ELF-1 (cell line): ENCODE measurements at regions not wholly inside any gene's neighbourhood (a gene's known extent, or its start where the extent isn't known, plus 50 kb on each side); places are given as distances from the start of the nearest gene placed in this dataset.
"Not testable (repeated sequence)": the region's sequence is repeated elsewhere in the genome, so short reads cannot be mapped to it uniquely, and the experiment has no call there.

Source experiments
- DNase-seq: peaks from one replicate; pipeline ENCODE4 v3.0.0-alpha.2; 2016; ENCODE audit warnings: low read depth, low spot score

GRCh38 chr3:110928016-110928662, 143.5 kb upstream of the NECTIN3 start:
- DNase-seq = no peak

- DNase-seq = no peak
Measured at GRCh38 chr3:110929816-110930215, 141.8 kb upstream of the NECTIN3 start.

GRCh38 chr3:110932567-110932966, 139.0 kb upstream of the NECTIN3 start:
- DNase-seq = no peak

- no peak for DNase-seq
Measured at GRCh38 chr3:110933821-110934426, 137.7 kb upstream of the NECTIN3 start.

GRCh38 chr3:110938629-110939028, 133.0 kb upstream of the NECTIN3 start:
- DNase-seq = no peak

GRCh38 chr3:110940055-110940454, 131.6 kb upstream of the NECTIN3 start:
- peak; percentile 1 for DNase-seq

GRCh38 chr3:110944782-110945181, 126.8 kb upstream of the NECTIN3 start:
- no peak for DNase-seq

GRCh38 chr3:110946810-110947209, 124.8 kb upstream of the NECTIN3 start:
- no peak for DNase-seq

- DNase-seq = not testable (repeated sequence)
Measured at GRCh38 chr3:110949194-110949593, 122.4 kb upstream of the NECTIN3 start.

GRCh38 chr3:110955301-110955880, 116.2 kb upstream of the NECTIN3 start:
- DNase-seq = no peak

GRCh38 chr3:110956081-110956480, 115.5 kb upstream of the NECTIN3 start:
- no peak for DNase-seq

GRCh38 chr3:110957247-110958025, 114.2 kb upstream of the NECTIN3 start:
- DNase-seq = no peak

GRCh38 chr3:110958313-110959147, 113.1 kb upstream of the NECTIN3 start:
- DNase-seq = no peak

GRCh38 chr3:110965976-110966375, 105.6 kb upstream of the NECTIN3 start:
- DNase-seq = no peak

GRCh38 chr3:110966966-110967663, 104.5 kb upstream of the NECTIN3 start:
- no peak for DNase-seq

GRCh38 chr3:110968076-110968475, 103.5 kb upstream of the NECTIN3 start:
- no peak for DNase-seq

GRCh38 chr3:110969229-110970211, 102.1 kb upstream of the NECTIN3 start:
- DNase-seq = no peak

GRCh38 chr3:110971010-110971601, 100.5 kb upstream of the NECTIN3 start:
- no peak for DNase-seq

GRCh38 chr3:110973263-110973895, 98.2 kb upstream of the NECTIN3 start:
- DNase-seq = no peak
